ENCODE measurements at regions not wholly inside any gene's neighbourhood (a gene's known extent, or its start where the extent isn't known, plus 50 kb on each side); places are given as distances from the start of the nearest gene placed in this dataset.
"Not testable (repeated sequence)": the region's sequence is repeated elsewhere in the genome, so short reads cannot be mapped to it uniquely, and the experiment has no call there.

GRCh38 chr3:67167481-67167880 is 169.4 kb downstream of the KBTBD8 start:
- DNase-seq = no peak

- no peak for DNase-seq
Observed at GRCh38 chr3:67171841-67172240, 173.7 kb downstream of the KBTBD8 start.

GRCh38 chr3:67173130-67173529 is 175.0 kb downstream of the KBTBD8 start:
- DNase-seq = not testable (repeated sequence)

- no peak for DNase-seq
Observed at GRCh38 chr3:67176396-67176795, 178.3 kb downstream of the KBTBD8 start.

GRCh38 chr3:67192466-67192865 is 194.4 kb downstream of the KBTBD8 start:
- DNase-seq = no peak

- no peak for DNase-seq
Observed at GRCh38 chr3:67196677-67197076, 198.6 kb downstream of the KBTBD8 start.

- DNase-seq = no peak
Observed at GRCh38 chr3:67198374-67198773, 200.3 kb downstream of the KBTBD8 start.

- no peak for DNase-seq
Observed at GRCh38 chr3:67200618-67201017, 202.5 kb downstream of the KBTBD8 start.

GRCh38 chr3:67201026-67201425 is 202.9 kb downstream of the KBTBD8 start:
- no peak for DNase-seq

GRCh38 chr3:67202053-67202452 is 203.9 kb downstream of the KBTBD8 start:
- no peak for DNase-seq

GRCh38 chr3:67204951-67205350 is 206.8 kb downstream of the KBTBD8 start:
- no peak for DNase-seq

GRCh38 chr3:67215690-67216089 is 217.6 kb downstream of the KBTBD8 start:
- no peak for DNase-seq

- no peak for DNase-seq
Observed at GRCh38 chr3:67227030-67227429, 228.9 kb downstream of the KBTBD8 start.

GRCh38 chr3:67228136-67228535 is 230.0 kb downstream of the KBTBD8 start:
- DNase-seq = no peak

- no peak for DNase-seq
Observed at GRCh38 chr3:67232642-67233041, 234.5 kb downstream of the KBTBD8 start.

GRCh38 chr3:67239353-67239752 is 241.2 kb downstream of the KBTBD8 start:
- DNase-seq = no peak

GRCh38 chr3:67241084-67241483 is 243.0 kb downstream of the KBTBD8 start:
- no peak for DNase-seq

GRCh38 chr3:67244130-67244529 is 246.0 kb downstream of the KBTBD8 start:
- no peak for DNase-seq

- no peak for DNase-seq
Observed at GRCh38 chr3:67245545-67245944, 247.4 kb downstream of the KBTBD8 start.

GRCh38 chr3:67248726-67249125 is 250.6 kb downstream of the KBTBD8 start:
- DNase-seq = no peak

- DNase-seq = not testable (repeated sequence)
Observed at GRCh38 chr3:67252906-67253305, 254.8 kb downstream of the KBTBD8 start.

GRCh38 chr3:67278015-67278618 is 280.0 kb downstream of the KBTBD8 start:
- no peak for DNase-seq

- no peak for DNase-seq
Observed at GRCh38 chr3:67286586-67286985, 288.5 kb downstream of the KBTBD8 start.

GRCh38 chr3:67288466-67289106 is 290.5 kb downstream of the KBTBD8 start:
- DNase-seq = no peak

- no peak for DNase-seq
Observed at GRCh38 chr3:67289626-67290025, 291.5 kb downstream of the KBTBD8 start.

All from fibroblast of skin of scalp (primary cell).